ENCODE measurements at regions not wholly inside any gene's neighbourhood (a gene's known extent, or its start where the extent isn't known, plus 50 kb on each side); places are given as distances from the start of the nearest gene placed in this dataset.
A peak's percentile ranks its signal among the peaks of the same experiment; 100 is the strongest.

GRCh38 chr6:140485740-140486449 is 1111.4 kb upstream of the CITED2 start (continued):
- TF ChIP-seq NR2C1 (IDR thresholded peaks at IDR 0.05) (no peak), NR2C1 (tag; IDR thresholded peaks at IDR 0.05) (no peak), CBFB (CRISPR knock-in tag; IDR thresholded peaks at IDR 0.05) (no peak), MNT (conservative IDR thresholded peaks at IDR 0.05) (no peak), FOS (IDR thresholded peaks at IDR 0.05; ENCODE audit: extremely low read depth, insufficient read length) (peak; percentile 34), OTX1 (CRISPR knock-in tag; IDR thresholded peaks at IDR 0.05) (no peak), EP300 (IDR thresholded peaks at IDR 0.05; ENCODE audit: low read length) (0 out of 2 replicates have a peak, but pooled peaks have one; percentile 11), MYC (IDR thresholded peaks at IDR 0.05; ENCODE audit: low read depth, low read length) (no peak), MYC (CRISPR knock-in tag; IDR thresholded peaks at IDR 0.05; ENCODE audit: borderline replicate concordance, low read depth) (no peak), BACH1 (tag; IDR thresholded peaks at IDR 0.05) (peak; percentile 51), CBX2 (IDR thresholded peaks at IDR 0.05; ENCODE audit: insufficient read depth, low read length, poor library complexity, severe bottlenecking) (no peak), FOXP1 (CRISPR knock-in tag; IDR thresholded peaks at IDR 0.05) (no peak), TFE3 (CRISPR knock-in tag; IDR thresholded peaks at IDR 0.05) (no peak), SMARCA4 (IDR thresholded peaks at IDR 0.05) (peak; percentile 88), ZBTB26 (CRISPR knock-in tag; IDR thresholded peaks at IDR 0.05) (no peak), HMG20A (CRISPR knock-in tag; conservative IDR thresholded peaks at IDR 0.05) (no peak), ZNF785 (CRISPR knock-in tag; IDR thresholded peaks at IDR 0.05) (no peak), VEZF1 (CRISPR knock-in tag; IDR thresholded peaks at IDR 0.05) (no peak)

All from K562 (cell line).